IPS-20b (cell line): ENCODE measurements at regions not wholly inside any gene's neighbourhood (a gene's known extent, or its start where the extent isn't known, plus 50 kb on each side); places are given as distances from the start of the nearest gene placed in this dataset.

Experiments used
- H3K27ac ChIP-seq: one replicate; pipeline ENCODE4 v1.5.1; 2013; ENCODE audit warnings: low read length
- H3K27me3 ChIP-seq: 2 replicates; pipeline ENCODE4 v1.6.1; 2013; ENCODE audit warnings: mild to moderate bottlenecking, low read length, inconsistent platforms; ENCODE audit not compliant: insufficient read depth
- H3K36me3 ChIP-seq: 2 replicates; pipeline ENCODE4 v1.6.1; 2013; ENCODE audit warnings: low read depth, mild to moderate bottlenecking, inconsistent platforms, low read length, moderate library complexity; ENCODE audit not compliant: insufficient read depth
- H3K4me1 ChIP-seq: 2 replicates; pipeline ENCODE4 v1.6.1; 2013; ENCODE audit warnings: mild to moderate bottlenecking, control low read depth, inconsistent platforms, low read length, moderate library complexity; ENCODE audit not compliant: insufficient read depth
- H3K4me3 ChIP-seq: 2 replicates; pipeline ENCODE4 v1.5.1; 2013; ENCODE audit warnings: mild to moderate bottlenecking, low read length, inconsistent platforms
- H3K9ac ChIP-seq: 2 replicates; pipeline ENCODE4 v1.6.1; 2013; ENCODE audit warnings: low read depth, mild to moderate bottlenecking, inconsistent platforms, low read length, moderate library complexity
- H3K9me3 ChIP-seq: 2 replicates; pipeline ENCODE4 v1.6.1; 2013; ENCODE audit warnings: mild to moderate bottlenecking, low read depth, low read length, inconsistent platforms; ENCODE audit not compliant: insufficient read depth

GRCh38 chr2:198596985-198597384, 792.6 kb downstream of the PLCL1 start:
- H3K9ac ChIP-seq, result no peak overlapping the region
- H3K4me3 ChIP-seq, result no peak overlapping the region
- H3K36me3 ChIP-seq, result no peaks in the 10 kb centered on the region
- no peaks in the 10 kb centered on the region for H3K9me3 ChIP-seq
- no peaks in the 10 kb centered on the region for H3K4me1 ChIP-seq
- H3K27me3 ChIP-seq, result no peaks in the 10 kb centered on the region
- H3K27ac ChIP-seq, result no peak overlapping the region

GRCh38 chr2:198595721-198596120, 791.3 kb downstream of the PLCL1 start:
- Histone ChIP-seq H3K36me3 (no peaks in the 10 kb centered on the region), H3K9ac (no peak overlapping the region), H3K27me3 (no peaks in the 10 kb centered on the region), H3K27ac (no peak overlapping the region), H3K4me1 (no peaks in the 10 kb centered on the region), H3K4me3 (no peak overlapping the region), H3K9me3 (no peaks in the 10 kb centered on the region)

GRCh38 chr2:198591586-198591985, 787.2 kb downstream of the PLCL1 start:
- no peaks in the 10 kb centered on the region for H3K36me3 ChIP-seq
- no peak overlapping the region for H3K9ac ChIP-seq
- no peak overlapping the region for H3K27ac ChIP-seq
- no peaks in the 10 kb centered on the region for H3K4me1 ChIP-seq
- H3K4me3 ChIP-seq, result no peak overlapping the region
- no peaks in the 10 kb centered on the region for H3K9me3 ChIP-seq
- no peaks in the 10 kb centered on the region for H3K27me3 ChIP-seq

GRCh38 chr2:198587741-198588140, 783.3 kb downstream of the PLCL1 start:
- Histone ChIP-seq H3K9ac (no peak overlapping the region), H3K4me1 (no peaks in the 10 kb centered on the region), H3K27me3 (no peaks in the 10 kb centered on the region), H3K9me3 (no peaks in the 10 kb centered on the region), H3K4me3 (no peak overlapping the region), H3K27ac (no peak overlapping the region), H3K36me3 (no peaks in the 10 kb centered on the region)

- no peaks in the 10 kb centered on the region for H3K36me3 ChIP-seq
- H3K27ac ChIP-seq, result no peak overlapping the region
- no peaks in the 10 kb centered on the region for H3K27me3 ChIP-seq
- no peaks in the 10 kb centered on the region for H3K9me3 ChIP-seq
- H3K4me1 ChIP-seq, result no peaks in the 10 kb centered on the region
- H3K9ac ChIP-seq, result no peak overlapping the region
- no peak overlapping the region for H3K4me3 ChIP-seq
These were observed 782.8 kb downstream of the PLCL1 start for GRCh38 chr2:198587240-198587639.

GRCh38 chr2:198571393-198571792, 767.0 kb downstream of the PLCL1 start:
- Histone ChIP-seq H3K4me1 (no peaks in the 10 kb centered on the region), H3K36me3 (no peaks in the 10 kb centered on the region), H3K27ac (no peak overlapping the region), H3K9me3 (no peaks in the 10 kb centered on the region), H3K4me3 (no peak overlapping the region), H3K9ac (no peak overlapping the region), H3K27me3 (no peaks in the 10 kb centered on the region)

GRCh38 chr2:198558176-198558575, 753.8 kb downstream of the PLCL1 start:
- no peaks in the 10 kb centered on the region for H3K36me3 ChIP-seq
- no peak overlapping the region for H3K27ac ChIP-seq
- H3K9ac ChIP-seq, result no peak overlapping the region
- peaks cover 7% of the 10 kb centered on the region; the same call in 1 of the 2 replicates for H3K4me1 ChIP-seq
- no peaks in the 10 kb centered on the region for H3K27me3 ChIP-seq
- H3K9me3 ChIP-seq, result peaks cover 3% of the 10 kb centered on the region; the same call in 1 of the 2 replicates
- no peak overlapping the region for H3K4me3 ChIP-seq

- H3K27ac ChIP-seq, result no peak overlapping the region
- no peaks in the 10 kb centered on the region for H3K36me3 ChIP-seq
- H3K27me3 ChIP-seq, result no peaks in the 10 kb centered on the region
- no peaks in the 10 kb centered on the region for H3K9me3 ChIP-seq
- peaks cover 8% of the 10 kb centered on the region for H3K4me1 ChIP-seq
- no peak overlapping the region for H3K4me3 ChIP-seq
- no peak overlapping the region for H3K9ac ChIP-seq
These were observed 741.7 kb downstream of the PLCL1 start for GRCh38 chr2:198546122-198546521.

GRCh38 chr2:198545411-198545810, 741.0 kb downstream of the PLCL1 start:
- Histone ChIP-seq H3K27ac (no peak overlapping the region), H3K4me1 (peaks cover 8% of the 10 kb centered on the region)

GRCh38 chr2:198544461-198544860, 740.1 kb downstream of the PLCL1 start:
- Histone ChIP-seq H3K36me3 (no peaks in the 10 kb centered on the region), H3K27me3 (no peaks in the 10 kb centered on the region), H3K9me3 (no peaks in the 10 kb centered on the region)

More at GRCh38 chr2:198545411-198545810, 741.0 kb downstream of the PLCL1 start:
- no peaks in the 10 kb centered on the region for H3K9me3 ChIP-seq
- H3K27me3 ChIP-seq, result no peaks in the 10 kb centered on the region
- no peaks in the 10 kb centered on the region for H3K36me3 ChIP-seq
- no peak overlapping the region for H3K9ac ChIP-seq
- H3K4me3 ChIP-seq, result no peak overlapping the region

GRCh38 chr2:198534756-198535155, 730.4 kb downstream of the PLCL1 start:
- Histone ChIP-seq H3K27ac (no peak overlapping the region), H3K4me3 (no peak overlapping the region), H3K27me3 (no peaks in the 10 kb centered on the region), H3K9ac (no peak overlapping the region), H3K4me1 (no peaks in the 10 kb centered on the region), H3K36me3 (no peaks in the 10 kb centered on the region), H3K9me3 (no peaks in the 10 kb centered on the region)

More at GRCh38 chr2:198544461-198544860, 740.1 kb downstream of the PLCL1 start:
- Histone ChIP-seq H3K27ac (no peak overlapping the region), H3K4me3 (no peak overlapping the region), H3K4me1 (peaks cover 8% of the 10 kb centered on the region), H3K9ac (no peak overlapping the region)

GRCh38 chr2:198525211-198525969, 721.0 kb downstream of the PLCL1 start:
- Histone ChIP-seq H3K27ac (no peak overlapping the region), H3K36me3 (no peaks in the 10 kb centered on the region), H3K4me3 (no peak overlapping the region), H3K9ac (no peak overlapping the region), H3K9me3 (no peaks in the 10 kb centered on the region), H3K4me1 (peaks cover 7% of the 10 kb centered on the region; the same call in 1 of the 2 replicates), H3K27me3 (no peaks in the 10 kb centered on the region)
